Dendritic cell treated with granulocyte-macrophage colony-stimulating factor and Interleukin-4, amounts not matched to agents 40 ng/mL and 50 ng/mL, for 4 days (primary cell): ENCODE measurements at regions not wholly inside any gene's neighbourhood (a gene's known extent, or its start where the extent isn't known, plus 50 kb on each side); places are given as distances from the start of the nearest gene placed in this dataset.

ENCODE experiments used
- H3K27ac Mint-ChIP-seq: one replicate; pipeline ENCODE4 v1.8.0; 2022; ENCODE audit warnings: mild to moderate bottlenecking, mixed read lengths
- H3K27me3 Mint-ChIP-seq: one replicate; pipeline ENCODE4 v1.8.0; 2022; ENCODE audit warnings: mild to moderate bottlenecking, mixed read lengths
- H3K36me3 Mint-ChIP-seq: one replicate; pipeline ENCODE4 v1.8.0; 2022; ENCODE audit warnings: low read depth, mixed read lengths
- H3K4me1 Mint-ChIP-seq: one replicate; pipeline ENCODE4 v1.8.0; 2022; ENCODE audit warnings: low read depth, mixed read lengths
- H3K4me3 Mint-ChIP-seq: one replicate; pipeline ENCODE4 v1.8.0; 2022; ENCODE audit warnings: mild to moderate bottlenecking, moderate library complexity, mixed read lengths
- H3K9me3 Mint-ChIP-seq: one replicate; pipeline ENCODE4 v1.8.0; 2022; ENCODE audit warnings: mixed read lengths
- intact Hi-C: fragments of 100-400 bp; cut with micrococcal nuclease; formaldehyde crosslinking; loops from one replicate; pipeline ENCODE4 v1.15.0; 2022

DNA sequence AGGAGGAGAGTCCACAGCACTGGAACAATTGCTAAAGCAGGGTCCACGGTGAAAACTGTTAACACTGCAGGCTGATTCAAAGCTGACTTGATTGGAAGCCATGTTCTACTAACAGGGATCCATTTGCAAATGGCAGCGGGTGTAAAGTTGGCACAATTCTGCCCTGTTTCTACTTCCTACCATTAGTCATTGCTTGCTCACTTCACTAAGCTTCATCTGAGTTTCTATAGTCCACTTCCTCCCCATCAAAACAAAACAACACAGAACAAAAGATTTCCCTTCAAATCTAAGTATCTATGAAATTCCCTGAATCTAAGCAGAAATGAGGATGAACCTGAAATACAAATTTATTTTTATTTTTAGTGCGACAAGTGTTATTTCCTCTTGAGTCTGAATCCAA is 187.4 kb upstream of the SOX11 start:
- Mint-ChIP-seq H3K27ac (no peak overlapping the region), H3K36me3 (no peaks in the 10 kb centered on the region), H3K27me3 (no peaks in the 10 kb centered on the region), H3K9me3 (no peaks in the 10 kb centered on the region), H3K4me3 (no peak overlapping the region), H3K4me1 (no peaks in the 10 kb centered on the region)
- intact Hi-C loops, result no loop called here

DNA sequence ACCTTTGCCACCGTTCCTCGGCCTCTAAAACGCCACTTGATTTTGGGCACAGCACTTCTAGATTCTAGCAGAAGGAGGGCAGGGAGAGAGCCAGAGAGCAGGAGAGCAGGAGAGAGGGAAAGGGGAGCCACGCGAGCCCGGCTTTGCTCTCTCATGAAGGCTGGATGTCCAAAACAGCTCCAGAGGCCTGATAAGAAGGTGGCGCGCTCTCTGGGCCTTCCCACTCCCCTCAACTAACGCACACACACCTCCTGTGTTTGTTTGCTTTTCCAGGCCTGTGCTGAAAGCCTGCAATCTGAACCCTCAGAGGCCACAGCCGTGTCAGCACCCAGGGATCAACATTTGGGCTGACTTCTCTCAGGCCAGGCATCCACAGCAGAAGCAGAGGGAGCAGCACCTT is 184.8 kb upstream of the SOX11 start:
- Mint-ChIP-seq H3K27ac (no peak overlapping the region), H3K4me1 (no peaks in the 10 kb centered on the region), H3K9me3 (no peaks in the 10 kb centered on the region), H3K27me3 (no peaks in the 10 kb centered on the region), H3K36me3 (no peaks in the 10 kb centered on the region), H3K4me3 (no peak overlapping the region)
- intact Hi-C loops, result no loop called here

DNA sequence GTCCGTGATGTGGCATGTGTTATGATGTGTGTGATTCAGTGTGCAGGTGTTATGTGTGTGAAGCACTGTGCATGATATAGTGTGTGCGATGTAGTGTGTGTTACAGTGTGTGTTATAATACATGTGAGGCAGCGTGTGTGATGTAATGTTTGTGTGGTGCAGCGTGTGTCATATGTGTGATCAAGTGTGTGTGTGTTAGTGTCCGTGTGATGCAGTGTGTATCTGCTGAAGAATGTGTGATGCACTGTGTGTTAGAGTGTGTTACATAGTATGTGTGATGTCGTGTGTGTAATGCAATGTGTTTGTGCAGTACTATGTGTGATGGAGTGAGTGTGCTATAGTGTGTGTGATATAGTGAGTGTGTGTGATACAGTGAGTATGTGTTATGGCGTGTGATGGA is 182.8 kb upstream of the SOX11 start:
- no peaks in the 10 kb centered on the region for H3K27me3 Mint-ChIP-seq
- no peak overlapping the region for H3K27ac Mint-ChIP-seq
- H3K36me3 Mint-ChIP-seq, result no peaks in the 10 kb centered on the region
- no peaks in the 10 kb centered on the region for H3K4me1 Mint-ChIP-seq
- no peak overlapping the region for H3K4me3 Mint-ChIP-seq
- H3K9me3 Mint-ChIP-seq, result no peaks in the 10 kb centered on the region
- intact Hi-C loops, result no loop called here

DNA sequence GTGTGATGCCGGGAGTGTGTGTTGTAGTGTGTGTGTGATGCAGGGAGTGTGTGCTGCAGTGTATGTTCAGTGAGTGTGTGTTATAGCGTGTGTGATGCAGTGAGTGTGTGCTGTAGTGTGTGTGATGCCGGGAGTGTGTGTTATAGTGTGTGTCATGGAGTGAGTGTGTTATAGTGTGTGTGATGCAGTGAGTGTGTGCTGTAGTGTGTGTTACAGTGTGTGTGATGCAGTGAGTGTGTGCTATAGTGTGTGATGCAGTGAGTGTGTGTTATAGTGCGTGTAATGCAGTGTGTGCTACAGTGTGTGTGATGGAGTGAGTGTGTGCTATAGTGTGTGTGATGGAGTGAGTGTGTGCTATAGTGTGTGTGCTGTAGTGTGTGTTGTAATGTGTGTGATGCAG is 182.1 kb upstream of the SOX11 start:
- intact Hi-C loops, result no loop called here
- H3K4me3 Mint-ChIP-seq, result no peak overlapping the region
- no peaks in the 10 kb centered on the region for H3K4me1 Mint-ChIP-seq
- H3K9me3 Mint-ChIP-seq, result no peaks in the 10 kb centered on the region
- no peaks in the 10 kb centered on the region for H3K36me3 Mint-ChIP-seq
- H3K27ac Mint-ChIP-seq, result no peak overlapping the region
- no peaks in the 10 kb centered on the region for H3K27me3 Mint-ChIP-seq

DNA sequence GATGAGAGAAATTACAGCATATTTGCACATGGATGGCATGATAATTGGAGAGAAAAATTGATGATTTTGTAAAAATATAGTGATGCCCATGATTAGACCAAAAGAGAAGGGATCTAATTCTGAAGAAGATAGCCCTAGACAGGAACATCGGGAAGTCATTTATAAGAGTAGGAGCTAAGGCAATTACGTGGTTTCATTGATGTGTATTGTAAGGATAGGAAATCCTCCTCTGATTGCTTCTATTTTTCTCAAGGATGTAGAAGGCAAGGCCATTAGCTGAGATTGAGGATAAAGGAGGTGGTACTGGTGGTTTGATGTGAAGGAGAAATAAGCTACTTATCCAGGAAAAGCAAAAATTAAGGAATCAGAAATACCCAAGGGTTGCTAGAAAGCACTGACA is 176.5 kb upstream of the SOX11 start:
- no peaks in the 10 kb centered on the region for H3K36me3 Mint-ChIP-seq
- no peak overlapping the region for H3K4me3 Mint-ChIP-seq
- intact Hi-C loops, result no loop called here
- no peaks in the 10 kb centered on the region for H3K4me1 Mint-ChIP-seq
- H3K27me3 Mint-ChIP-seq, result no peaks in the 10 kb centered on the region
- no peaks in the 10 kb centered on the region for H3K9me3 Mint-ChIP-seq
- no peak overlapping the region for H3K27ac Mint-ChIP-seq

DNA sequence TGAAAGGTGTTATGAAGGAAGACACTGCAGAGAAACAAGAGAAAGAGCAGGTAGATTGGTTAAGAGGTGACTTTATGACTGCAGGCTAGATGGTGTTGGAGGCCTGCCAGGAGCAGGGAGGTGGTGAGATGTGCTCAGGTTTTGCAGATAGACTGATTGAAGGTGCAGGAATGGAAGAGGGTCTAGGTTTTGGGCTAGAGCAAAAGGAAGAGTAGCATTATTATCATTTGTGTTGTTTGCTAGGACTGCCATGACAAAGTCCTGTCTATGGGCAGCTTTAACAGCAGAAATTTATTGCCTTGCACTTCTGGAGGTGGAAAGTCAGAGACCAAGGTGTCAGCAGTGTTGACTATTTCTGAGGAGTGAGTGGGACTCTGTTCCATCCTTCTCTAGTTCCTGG is 172.9 kb upstream of the SOX11 start:
- intact Hi-C loops, result no loop called here
- no peaks in the 10 kb centered on the region for H3K9me3 Mint-ChIP-seq
- no peak overlapping the region for H3K27ac Mint-ChIP-seq
- no peaks in the 10 kb centered on the region for H3K36me3 Mint-ChIP-seq
- no peaks in the 10 kb centered on the region for H3K4me1 Mint-ChIP-seq
- H3K27me3 Mint-ChIP-seq, result no peaks in the 10 kb centered on the region
- no peak overlapping the region for H3K4me3 Mint-ChIP-seq

DNA sequence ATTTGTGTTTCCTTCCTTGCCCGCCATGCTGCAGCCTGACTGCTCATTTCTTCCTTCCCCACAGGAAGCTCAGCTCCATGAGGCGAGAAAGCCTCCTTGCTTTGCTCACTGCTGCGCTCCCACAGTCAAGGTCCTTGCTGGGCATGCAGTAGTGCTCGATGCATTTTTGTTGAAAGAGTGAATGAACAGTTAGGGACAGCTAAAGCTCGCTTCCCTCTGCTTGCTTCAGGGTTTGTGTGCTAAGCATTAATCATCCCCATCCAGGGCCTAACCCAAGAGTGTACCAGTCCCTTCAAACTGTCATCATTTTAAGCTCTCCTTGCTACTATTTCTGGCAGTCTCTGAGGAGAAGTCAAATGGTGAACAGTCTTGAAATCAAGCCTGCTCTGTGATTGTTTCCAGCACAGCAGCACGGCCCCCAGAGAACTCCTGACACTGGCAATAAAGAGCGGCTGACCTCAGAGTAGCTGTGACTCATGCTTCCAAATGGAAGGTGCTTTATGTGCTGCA is 171.7 kb upstream of the SOX11 start:
- Mint-ChIP-seq H3K36me3 (no peaks in the 10 kb centered on the region), H3K27me3 (no peaks in the 10 kb centered on the region), H3K4me3 (no peak overlapping the region), H3K9me3 (no peaks in the 10 kb centered on the region), H3K27ac (no peak overlapping the region), H3K4me1 (no peaks in the 10 kb centered on the region)
- intact Hi-C loops, result no loop called here

DNA sequence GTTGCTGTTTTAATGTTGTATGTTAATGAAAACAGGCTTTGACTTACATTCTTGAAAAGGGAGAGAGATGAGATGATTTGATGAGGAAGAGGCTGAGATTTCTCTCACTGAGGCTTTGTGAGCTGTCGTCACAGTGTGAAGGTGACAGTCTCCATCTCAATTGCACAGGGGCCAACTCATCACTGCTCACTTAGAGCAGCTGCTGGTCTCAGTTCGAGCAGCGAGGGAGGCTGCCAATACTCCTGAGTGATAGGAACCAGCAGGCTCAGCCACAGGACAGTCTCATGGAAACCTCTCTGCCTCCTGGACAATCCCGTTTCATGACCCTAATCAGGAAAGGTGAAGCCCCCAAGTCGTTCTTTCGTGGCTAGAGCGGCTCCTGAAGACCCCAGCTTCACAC is 170.7 kb upstream of the SOX11 start:
- H3K27me3 Mint-ChIP-seq, result no peaks in the 10 kb centered on the region
- no peaks in the 10 kb centered on the region for H3K36me3 Mint-ChIP-seq
- intact Hi-C loops, result no loop called here
- H3K9me3 Mint-ChIP-seq, result peaks cover 4% of the 10 kb centered on the region
- H3K27ac Mint-ChIP-seq, result no peak overlapping the region
- no peak overlapping the region for H3K4me3 Mint-ChIP-seq
- no peaks in the 10 kb centered on the region for H3K4me1 Mint-ChIP-seq

DNA sequence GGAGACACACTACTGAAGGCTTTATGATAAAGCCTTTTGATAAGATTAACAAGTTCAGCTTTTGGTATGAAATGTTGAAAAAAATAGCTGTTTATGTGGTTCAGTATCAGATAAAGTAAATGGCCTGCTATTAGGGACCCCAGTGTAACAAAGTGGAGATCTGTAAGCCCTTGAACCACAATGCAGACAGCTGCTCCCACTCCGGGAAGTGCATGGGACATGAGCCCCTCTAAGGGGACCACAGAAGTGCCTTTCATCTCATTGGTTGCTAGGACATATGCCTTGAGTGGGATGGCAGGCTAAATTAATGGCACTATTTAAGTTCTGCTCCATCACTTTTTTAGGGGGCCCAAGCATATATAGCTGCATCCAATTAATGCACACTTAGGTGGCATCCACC is 167.6 kb upstream of the SOX11 start:
- Mint-ChIP-seq H3K27me3 (no peaks in the 10 kb centered on the region), H3K27ac (no peak overlapping the region), H3K4me3 (no peak overlapping the region), H3K9me3 (peaks cover 14% of the 10 kb centered on the region), H3K36me3 (no peaks in the 10 kb centered on the region), H3K4me1 (no peaks in the 10 kb centered on the region)
- intact Hi-C loops, result no loop called here

DNA sequence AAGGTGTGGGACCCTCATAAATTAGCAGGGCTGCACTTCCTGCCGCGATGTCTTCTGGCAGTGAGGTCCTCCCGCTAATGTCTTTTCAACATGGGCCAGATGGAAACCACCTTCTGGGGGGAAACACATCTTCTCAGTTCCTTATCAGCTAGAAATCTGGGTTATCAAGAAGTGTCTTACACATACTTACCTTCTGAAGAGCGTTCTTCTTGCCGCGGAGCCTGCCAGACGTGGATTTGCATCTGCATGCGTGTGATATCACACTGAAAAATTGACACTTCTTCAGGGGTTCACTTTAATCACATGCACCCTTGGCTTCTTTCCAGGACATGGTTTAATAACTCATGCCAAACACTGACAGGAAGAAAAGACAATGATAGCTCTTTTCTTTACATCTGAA is 163.5 kb upstream of the SOX11 start:
- no peaks in the 10 kb centered on the region for H3K4me1 Mint-ChIP-seq
- no peak overlapping the region for H3K4me3 Mint-ChIP-seq
- peaks cover 14% of the 10 kb centered on the region for H3K9me3 Mint-ChIP-seq
- no peaks in the 10 kb centered on the region for H3K36me3 Mint-ChIP-seq
- H3K27me3 Mint-ChIP-seq, result no peaks in the 10 kb centered on the region
- intact Hi-C loops, result no loop called here
- no peak overlapping the region for H3K27ac Mint-ChIP-seq

DNA sequence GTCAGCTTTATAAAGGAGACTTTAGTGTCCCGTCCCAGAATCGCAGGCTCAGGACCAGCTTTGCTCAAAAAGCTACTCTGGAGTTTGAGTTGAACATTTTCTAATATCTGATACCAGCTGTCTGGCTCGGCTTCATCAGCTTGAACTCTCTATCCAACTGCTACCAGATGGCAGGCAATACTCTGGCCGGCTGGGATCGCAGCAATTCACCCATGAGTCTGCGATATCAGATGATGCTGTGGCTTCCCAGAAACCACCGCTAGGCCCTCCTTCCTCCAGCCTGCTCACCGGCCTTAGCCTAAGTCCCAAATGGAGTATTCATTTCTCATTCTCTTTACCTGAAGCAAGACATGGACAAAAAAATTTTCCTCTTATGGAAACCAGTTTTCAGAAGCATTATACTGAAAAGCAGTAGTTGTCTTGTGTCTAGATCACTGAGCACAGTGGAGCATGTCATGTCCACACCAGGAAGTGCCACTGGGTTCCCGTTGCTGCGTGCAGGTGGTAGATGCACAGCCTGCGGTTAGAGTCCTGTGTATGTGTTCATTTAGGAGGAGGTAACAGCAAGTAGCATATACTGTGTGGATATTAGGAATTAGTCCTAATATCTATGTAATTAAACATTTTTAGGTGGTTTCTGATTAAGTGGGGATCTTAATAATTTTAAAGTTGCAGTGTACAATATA is 162.0 kb upstream of the SOX11 start:
- Mint-ChIP-seq H3K27me3 (no peaks in the 10 kb centered on the region), H3K27ac (no peak overlapping the region), H3K36me3 (no peaks in the 10 kb centered on the region), H3K4me1 (no peaks in the 10 kb centered on the region), H3K4me3 (no peak overlapping the region), H3K9me3 (peaks cover 14% of the 10 kb centered on the region)
- intact Hi-C loops, result no loop called here

DNA sequence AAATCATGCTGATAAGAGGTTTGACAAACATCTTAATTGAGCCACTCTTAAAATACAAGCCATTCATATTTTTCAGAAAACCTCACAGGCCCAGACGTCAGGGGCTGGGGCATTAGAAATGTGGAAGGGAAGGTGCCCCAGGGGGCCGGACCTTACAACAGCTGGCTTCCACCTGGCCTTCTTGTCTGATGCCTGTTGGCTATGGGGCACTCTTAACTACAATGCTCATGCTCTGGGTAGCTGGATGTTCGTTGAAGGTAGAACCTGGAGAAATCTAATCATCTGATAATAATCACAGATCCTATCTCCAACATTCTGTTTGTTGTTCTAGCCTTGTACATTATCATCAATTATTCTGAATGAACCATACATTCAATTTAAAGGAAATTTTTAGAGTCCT is 156.9 kb upstream of the SOX11 start:
- H3K27ac Mint-ChIP-seq, result no peak overlapping the region
- no peaks in the 10 kb centered on the region for H3K36me3 Mint-ChIP-seq
- intact Hi-C loops, result no loop called here
- no peaks in the 10 kb centered on the region for H3K27me3 Mint-ChIP-seq
- H3K4me1 Mint-ChIP-seq, result no peaks in the 10 kb centered on the region
- H3K9me3 Mint-ChIP-seq, result peaks cover 8% of the 10 kb centered on the region
- H3K4me3 Mint-ChIP-seq, result no peak overlapping the region

DNA sequence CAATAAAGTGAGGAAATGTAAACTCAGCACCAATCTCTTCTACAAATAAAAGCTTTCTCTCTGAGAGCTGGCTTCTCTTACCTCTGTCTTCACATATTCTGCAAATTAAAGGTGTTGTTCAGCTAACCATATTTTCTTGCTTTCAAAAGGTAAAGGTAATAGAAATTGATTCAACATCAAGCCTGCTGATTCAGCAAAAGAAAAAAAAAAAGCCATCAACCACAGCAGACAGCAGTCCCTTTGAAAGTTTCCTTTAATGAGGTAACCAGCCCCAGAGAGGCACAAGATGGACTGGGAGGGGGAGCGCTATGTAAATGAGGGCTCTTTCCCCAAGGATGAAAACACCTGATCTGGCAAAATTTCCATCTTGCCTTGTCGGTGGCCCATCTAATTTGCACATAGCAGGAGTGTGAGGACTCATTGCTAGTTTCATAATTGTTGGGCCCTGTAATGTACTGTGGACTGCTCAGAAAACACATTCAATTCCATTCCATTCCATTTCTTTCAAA is 154.9 kb upstream of the SOX11 start:
- no peak overlapping the region for H3K4me3 Mint-ChIP-seq
- H3K27ac Mint-ChIP-seq, result no peak overlapping the region
- peaks cover 8% of the 10 kb centered on the region for H3K9me3 Mint-ChIP-seq
- H3K27me3 Mint-ChIP-seq, result no peaks in the 10 kb centered on the region
- no peaks in the 10 kb centered on the region for H3K36me3 Mint-ChIP-seq
- intact Hi-C loops, result no loop called here
- H3K4me1 Mint-ChIP-seq, result no peaks in the 10 kb centered on the region

DNA sequence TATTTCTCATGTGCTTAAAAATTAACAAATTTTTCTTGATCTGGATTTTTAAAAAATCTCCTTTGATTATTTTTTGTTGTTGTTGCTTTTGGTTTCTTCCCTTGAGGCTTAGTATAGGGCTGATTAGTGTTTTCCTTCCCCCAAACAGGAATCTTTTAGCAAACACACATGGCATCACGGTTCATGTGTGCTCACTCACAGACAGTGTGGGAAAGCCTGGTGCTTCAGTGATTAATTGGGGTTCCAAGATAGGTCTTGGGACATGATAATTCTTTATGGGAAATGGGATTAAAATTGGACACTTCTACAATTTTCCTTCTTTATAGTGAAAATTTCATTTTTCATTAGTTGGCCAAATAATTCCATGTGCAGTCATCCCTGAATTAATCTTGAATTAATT is 153.9 kb upstream of the SOX11 start:
- Mint-ChIP-seq H3K4me3 (no peak overlapping the region), H3K4me1 (no peaks in the 10 kb centered on the region), H3K9me3 (peaks cover 17% of the 10 kb centered on the region), H3K27me3 (no peaks in the 10 kb centered on the region), H3K27ac (no peak overlapping the region), H3K36me3 (no peaks in the 10 kb centered on the region)
- intact Hi-C loops, result no loop called here

DNA sequence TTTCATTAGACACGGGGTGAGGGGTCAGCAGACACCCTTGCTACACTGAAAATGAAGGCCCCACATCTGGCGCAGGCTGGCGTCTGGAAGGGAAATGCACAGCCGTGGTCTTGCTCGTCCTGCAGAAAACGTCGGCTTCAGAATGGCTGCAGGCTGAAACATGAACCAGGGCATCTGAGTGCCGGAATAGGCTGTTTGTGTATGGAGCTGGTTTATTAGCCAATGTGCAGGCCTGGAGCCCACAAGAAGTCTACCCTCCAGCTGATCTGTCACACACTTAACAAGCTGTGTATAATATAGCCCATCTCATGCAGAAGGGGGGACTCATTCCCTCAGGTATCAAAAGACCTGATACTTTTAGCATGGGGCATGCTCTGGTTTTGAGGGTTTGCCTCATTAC is 153.4 kb upstream of the SOX11 start:
- no peaks in the 10 kb centered on the region for H3K27me3 Mint-ChIP-seq
- no peak overlapping the region for H3K27ac Mint-ChIP-seq
- H3K4me1 Mint-ChIP-seq, result no peaks in the 10 kb centered on the region
- peaks cover 21% of the 10 kb centered on the region for H3K9me3 Mint-ChIP-seq
- intact Hi-C loops, result no loop called here
- H3K36me3 Mint-ChIP-seq, result no peaks in the 10 kb centered on the region
- no peak overlapping the region for H3K4me3 Mint-ChIP-seq
